Glomerular visceral epithelial cell (primary cell): ENCODE measurements at regions not wholly inside any gene's neighbourhood (a gene's known extent, or its start where the extent isn't known, plus 50 kb on each side); places are given as distances from the start of the nearest gene placed in this dataset.

Experiments used
- DNase-seq: peaks from one replicate; pipeline ENCODE4 v3.0.0-alpha.2; 2016; ENCODE audit errors: extremely low spot score

DNA sequence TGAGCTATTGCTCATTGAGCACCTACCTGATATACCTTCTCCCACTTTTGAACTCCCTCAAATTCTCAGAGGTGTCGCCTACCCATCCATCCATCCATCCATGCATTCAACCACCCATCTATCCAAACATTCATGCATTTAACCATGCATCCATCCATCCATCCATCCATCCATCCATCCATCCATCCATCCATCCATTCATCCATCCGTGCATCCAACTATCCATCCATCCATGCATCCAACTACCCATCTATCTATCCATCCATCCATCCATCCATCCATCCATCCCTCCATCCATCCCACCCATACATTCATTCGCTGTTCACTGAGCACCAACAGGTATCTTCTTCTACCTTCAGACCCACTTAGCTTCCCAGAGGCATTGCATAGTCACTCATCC, 342.8 kb downstream of the CTTN start:
- no peak for DNase-seq

DNA sequence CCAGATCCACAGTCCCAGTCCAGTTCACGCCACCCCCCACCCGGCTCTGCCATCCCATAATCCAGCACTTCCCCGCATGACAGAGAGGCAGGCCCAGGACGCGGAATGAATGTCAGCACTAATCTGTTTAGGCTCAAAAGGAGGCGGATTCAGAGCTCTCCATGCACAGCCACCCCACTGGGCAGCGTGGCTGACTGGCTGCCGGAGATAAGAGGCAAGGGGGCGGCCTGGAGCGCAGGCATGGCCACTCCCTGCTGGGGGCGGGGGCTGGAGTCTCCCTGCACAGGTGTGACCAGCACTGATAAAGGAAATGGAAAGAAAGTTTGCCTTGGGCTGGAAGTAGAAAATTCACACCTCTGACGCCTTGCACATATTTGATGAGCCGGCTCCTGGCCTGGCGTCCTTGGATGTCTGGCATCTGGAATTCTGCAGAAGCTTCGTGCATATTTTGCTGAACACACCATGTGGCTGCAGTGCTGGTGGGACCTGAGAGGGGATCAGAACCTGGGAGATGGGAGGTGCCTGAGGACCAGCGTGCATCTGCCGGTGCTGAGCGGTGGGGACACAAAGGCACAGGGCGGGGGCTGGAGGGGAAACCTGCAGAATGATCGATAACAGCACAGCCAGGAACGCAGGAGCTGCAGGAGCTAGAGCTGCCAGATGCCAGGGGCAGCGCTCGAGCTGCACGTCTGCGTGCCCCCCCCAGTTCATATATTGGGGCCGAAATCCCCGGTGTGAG, 344.4 kb downstream of the CTTN start:
- no peak for DNase-seq

- no peak for DNase-seq
These were observed 345.0 kb downstream of the CTTN start for GRCh38 chr11:70743329-70743728.

DNA sequence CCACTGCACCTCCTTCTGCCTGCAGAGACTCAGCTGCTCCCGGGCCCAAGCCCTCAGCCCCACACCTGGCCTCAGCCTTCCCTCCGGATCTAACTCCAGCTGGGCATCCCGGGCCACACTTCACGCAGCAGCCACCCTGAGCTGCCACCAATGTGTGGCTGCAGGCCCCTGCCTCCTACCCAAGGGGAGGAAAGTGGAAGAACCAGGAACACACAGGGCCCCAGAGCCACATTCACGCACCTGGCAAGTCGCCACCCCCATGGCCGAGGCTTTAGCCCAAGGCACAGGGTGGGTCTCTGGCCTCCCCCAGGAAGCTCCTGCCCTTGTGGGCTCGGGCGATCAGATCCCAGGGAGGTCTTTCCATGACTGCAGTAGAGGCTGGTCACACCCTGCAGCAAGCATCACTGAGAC, 345.6 kb downstream of the CTTN start:
- no peak for DNase-seq

GRCh38 chr11:70744396-70745185, 346.3 kb downstream of the CTTN start:
- DNase-seq, result no peak

- DNase-seq, result no peak
These were observed 347.1 kb downstream of the CTTN start for GRCh38 chr11:70745451-70745850.

- DNase-seq, result no peak
These were observed 347.6 kb downstream of the CTTN start for GRCh38 chr11:70745941-70746340.

- no peak for DNase-seq
These were observed 348.0 kb downstream of the CTTN start for GRCh38 chr11:70746351-70746750.

DNA sequence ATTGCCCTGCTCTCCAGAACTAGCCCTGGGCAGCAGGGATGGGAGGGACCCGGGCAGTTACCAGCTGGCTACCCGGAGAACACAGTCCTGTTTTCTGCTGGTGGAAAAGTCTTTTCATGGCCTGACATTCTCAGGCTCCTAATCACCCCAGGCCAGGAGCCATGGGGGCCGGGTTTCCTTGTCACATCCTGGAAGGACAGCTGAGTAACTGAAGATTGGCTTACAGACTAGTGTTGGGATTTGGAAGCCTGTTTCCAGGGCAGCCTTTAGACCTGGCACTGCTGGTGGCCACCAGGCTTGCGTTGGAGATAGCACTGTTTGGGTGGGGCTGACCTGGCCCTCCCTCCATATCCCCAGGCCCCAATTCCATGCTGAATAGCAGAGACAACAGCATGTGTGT, 349.0 kb downstream of the CTTN start:
- no peak for DNase-seq

- DNase-seq, result no peak
These were observed 349.6 kb downstream of the CTTN start for GRCh38 chr11:70747921-70748320.

GRCh38 chr11:70751142-70751734, 352.9 kb downstream of the CTTN start:
- no peak for DNase-seq

GRCh38 chr11:70755410-70756158, 357.3 kb downstream of the CTTN start:
- DNase-seq, result peak; percentile 72

- no peak for DNase-seq
These were observed 358.0 kb downstream of the CTTN start for GRCh38 chr11:70756341-70756740.

DNA sequence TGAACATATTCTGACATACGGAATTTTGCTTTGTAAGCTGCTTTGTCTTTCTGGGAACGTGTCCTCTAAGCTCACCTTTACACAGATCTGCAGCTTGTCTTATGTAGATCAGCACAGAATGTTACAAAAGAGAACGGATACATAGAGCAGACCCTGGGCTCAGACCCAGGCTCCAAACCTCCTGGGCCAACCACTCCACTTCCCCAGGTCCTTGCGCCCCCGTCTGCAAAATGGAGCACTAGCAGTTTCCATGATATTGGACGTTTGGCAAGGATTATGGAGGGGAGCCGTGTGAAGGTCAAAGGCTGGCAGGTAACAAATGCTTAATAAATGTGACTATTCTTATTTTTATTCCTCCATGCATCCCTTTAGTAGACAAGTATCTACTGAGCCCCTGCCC, 358.4 kb downstream of the CTTN start:
- no peak for DNase-seq

DNA sequence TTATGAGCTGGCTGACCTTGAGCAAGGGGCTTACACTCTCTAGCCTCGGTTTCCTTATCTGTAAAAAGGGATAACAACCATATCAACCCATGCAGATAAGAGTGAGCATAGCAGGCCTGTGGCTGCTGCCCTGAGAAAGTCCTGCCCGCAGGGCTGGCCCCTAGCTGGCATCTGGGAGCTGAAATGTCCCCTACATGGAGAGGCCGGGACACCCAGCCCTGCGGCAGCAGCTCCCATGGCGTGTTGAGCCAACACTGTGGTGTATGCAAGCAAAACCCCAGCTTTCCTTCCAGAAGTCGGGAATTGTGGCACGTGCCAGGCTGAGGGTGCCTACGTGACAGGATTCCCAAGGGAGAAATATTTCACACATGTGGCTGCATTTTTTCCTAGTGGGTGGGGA, 358.9 kb downstream of the CTTN start:
- no peak for DNase-seq

GRCh38 chr11:70758206-70758605, 359.9 kb downstream of the CTTN start:
- DNase-seq, result no peak

DNA sequence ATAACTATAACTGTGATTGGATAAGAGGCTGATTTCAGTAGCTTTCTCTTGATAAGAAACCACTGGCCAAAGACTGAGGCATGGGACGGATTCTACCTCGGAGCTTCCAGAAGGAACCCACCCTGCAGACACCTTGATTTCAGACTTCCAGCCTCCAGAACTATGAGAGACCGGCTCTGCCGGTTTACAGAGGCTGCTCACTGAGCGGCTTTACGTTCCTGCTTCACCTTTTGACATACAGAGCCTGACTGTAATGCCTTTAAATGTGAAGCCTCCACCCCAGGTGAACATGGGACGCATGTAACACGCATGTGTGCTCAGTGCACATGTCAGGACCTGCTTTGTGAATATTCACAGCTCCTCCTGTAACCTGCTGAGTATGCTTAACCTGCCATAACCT, 361.5 kb downstream of the CTTN start:
- no peak for DNase-seq

DNA sequence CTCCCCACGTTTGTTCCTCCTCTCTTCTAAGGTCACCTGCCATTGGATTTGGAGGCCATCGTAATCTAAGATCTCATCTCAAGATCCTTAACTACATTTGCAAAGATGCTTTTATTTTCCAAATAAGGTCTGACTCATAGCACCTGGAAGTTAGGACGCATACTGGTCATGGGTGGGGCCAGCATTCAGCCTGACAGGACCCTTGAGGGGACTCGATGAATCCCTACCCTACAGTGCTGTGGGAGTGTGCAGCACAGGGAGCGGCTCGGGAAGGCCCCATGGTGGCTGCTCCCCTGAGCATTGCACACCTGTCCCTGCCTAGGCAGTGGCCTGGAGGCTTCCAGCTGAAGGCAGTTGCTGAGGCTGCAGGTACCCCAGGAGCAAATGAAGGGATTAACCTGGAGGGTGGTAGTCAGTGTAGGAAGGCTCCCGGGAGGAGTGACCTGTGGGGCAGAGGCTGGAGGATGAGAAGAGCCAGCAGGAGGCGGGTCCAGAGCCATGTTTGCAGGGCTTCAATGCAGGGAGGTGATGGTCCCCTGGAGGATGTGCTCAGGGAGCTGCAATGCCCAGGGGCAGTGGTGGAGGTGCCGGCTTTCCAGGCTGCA, 362.2 kb downstream of the CTTN start:
- no peak for DNase-seq

DNA sequence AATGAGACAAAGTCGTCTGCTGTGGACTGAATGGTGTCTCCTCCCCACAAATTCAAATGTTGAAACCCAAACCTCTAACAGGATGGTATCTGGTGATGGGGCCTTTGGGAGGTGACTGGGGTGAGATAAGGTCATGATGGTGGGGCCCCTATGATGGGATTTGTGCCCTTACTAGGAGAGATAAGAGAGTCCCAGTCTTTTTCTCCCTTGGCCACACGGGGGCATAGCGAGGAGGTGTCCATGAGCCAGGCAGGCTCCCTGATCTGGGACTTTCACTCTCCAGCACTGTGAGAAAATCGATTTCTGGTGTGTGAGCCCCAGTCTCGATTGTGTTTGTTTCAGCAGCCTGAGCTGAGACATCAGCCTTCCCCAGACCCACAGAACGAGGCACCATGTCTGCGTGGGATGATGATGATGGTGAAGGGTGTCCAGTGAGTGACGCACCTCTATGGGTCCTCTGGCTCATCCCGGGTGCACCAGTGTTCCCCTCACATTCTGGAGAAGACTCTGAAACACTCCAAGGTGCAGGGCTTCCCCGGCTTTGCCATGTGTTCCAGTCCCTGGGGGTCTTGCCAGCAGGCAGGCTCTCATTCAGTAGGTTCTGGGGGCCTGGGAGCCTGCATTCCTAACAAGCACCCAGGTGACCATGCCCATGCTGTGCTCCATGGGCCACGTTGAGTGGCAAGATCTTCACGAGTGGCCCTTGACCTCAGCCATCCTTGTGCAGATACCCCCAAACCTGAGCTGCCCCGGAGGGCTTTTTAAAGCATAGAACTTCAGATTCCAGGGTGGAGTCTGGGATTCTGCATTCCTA, 363.0 kb downstream of the CTTN start:
- no peak for DNase-seq

DNA sequence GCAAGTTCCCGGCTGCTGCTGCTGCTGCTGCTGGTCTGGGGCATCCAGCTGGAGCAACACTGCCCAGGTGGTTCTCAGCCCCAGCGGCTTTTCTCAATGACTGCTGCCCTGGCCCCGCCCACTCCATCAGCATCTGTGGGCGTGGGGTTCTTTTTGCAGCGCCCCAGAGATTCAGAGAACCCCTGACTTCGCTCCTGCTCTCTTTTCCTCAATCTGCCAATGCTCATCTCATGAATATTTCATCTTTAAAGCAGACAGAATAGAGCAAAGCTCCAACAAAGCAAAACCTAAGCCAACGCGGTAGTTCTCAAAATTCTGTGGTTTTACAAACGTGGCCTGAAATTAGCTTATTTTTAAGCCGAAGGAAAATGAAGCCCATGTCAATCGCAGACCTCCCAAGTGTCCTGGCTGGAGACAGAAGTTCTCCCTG, 363.6 kb downstream of the CTTN start:
- DNase-seq, result no peak

DNA sequence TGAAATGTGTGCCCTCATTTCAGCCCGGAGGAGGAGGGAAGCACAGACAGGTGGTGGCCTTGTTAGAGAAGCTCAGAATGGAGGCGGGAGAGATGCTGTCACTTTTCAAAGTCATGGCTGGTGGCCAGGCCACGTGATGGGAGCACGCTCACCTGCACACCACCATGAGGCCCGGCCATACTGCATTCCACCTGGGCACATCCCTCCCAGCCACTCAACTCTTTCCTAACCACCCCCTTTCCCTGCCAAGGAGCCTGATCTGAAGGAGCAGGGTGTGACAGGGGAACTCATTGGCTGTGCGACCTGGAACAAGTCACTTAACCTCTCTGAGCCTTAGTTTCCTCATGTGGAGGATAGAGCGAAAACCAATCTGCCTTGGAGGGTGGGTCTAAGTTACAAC, 364.5 kb downstream of the CTTN start:
- DNase-seq, result no peak
